Hepatocyte (in vitro differentiated cells): ENCODE measurements at regions not wholly inside any gene's neighbourhood (a gene's known extent, or its start where the extent isn't known, plus 50 kb on each side); places are given as distances from the start of the nearest gene placed in this dataset.

ENCODE experiments used
- EZH2 ChIP-seq: fragments of 200-600 bp; sonication (generic); IDR thresholded peaks from 2 replicates; pipeline ENCODE4 v1.6.1; 2016; ENCODE audit warnings: antibody characterized with exemption, mild to moderate bottlenecking, borderline replicate concordance
- TF ChIP-seq, protein P1 (sequence below): fragments of 200-600 bp; sonication (generic); IDR thresholded peaks from 2 replicates; pipeline ENCODE4 v1.5.1; 2016; ENCODE audit warnings: antibody characterized with exemption, mild to moderate bottlenecking; ENCODE audit not compliant: poor library complexity

DNA sequence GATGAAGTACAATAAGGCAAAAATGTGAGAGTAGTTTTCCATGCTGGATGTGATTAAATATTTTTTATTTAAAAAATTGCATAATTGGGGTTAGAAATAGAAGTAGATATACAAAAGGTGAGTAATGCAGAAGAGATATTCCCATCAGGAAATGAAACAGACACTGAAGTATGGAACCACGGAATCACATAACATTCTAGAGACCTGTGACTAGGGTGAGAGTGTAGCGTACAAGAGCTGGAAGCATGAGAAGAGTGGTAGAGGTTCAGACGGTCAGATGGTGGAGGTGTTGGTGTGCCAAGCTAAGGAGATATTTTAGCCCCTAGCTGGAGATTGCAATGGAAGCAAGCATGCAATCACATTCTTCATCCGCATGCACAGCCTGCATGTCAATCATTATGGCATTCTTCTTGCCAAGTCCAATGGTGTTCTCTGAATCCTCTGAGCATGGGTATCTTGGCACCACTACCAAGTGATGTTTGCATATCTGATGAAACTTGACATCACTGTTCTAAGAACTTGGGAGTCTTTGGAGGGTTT is 587.8 kb downstream of the PSAT1 start:
- TF ChIP-seq, protein P1, sequence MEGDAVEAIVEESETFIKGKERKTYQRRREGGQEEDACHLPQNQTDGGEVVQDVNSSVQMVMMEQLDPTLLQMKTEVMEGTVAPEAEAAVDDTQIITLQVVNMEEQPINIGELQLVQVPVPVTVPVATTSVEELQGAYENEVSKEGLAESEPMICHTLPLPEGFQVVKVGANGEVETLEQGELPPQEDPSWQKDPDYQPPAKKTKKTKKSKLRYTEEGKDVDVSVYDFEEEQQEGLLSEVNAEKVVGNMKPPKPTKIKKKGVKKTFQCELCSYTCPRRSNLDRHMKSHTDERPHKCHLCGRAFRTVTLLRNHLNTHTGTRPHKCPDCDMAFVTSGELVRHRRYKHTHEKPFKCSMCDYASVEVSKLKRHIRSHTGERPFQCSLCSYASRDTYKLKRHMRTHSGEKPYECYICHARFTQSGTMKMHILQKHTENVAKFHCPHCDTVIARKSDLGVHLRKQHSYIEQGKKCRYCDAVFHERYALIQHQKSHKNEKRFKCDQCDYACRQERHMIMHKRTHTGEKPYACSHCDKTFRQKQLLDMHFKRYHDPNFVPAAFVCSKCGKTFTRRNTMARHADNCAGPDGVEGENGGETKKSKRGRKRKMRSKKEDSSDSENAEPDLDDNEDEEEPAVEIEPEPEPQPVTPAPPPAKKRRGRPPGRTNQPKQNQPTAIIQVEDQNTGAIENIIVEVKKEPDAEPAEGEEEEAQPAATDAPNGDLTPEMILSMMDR, result no peak
- no peak for TF ChIP-seq EZH2
